Immature natural killer cell (primary cell): ENCODE measurements at regions not wholly inside any gene's neighbourhood (a gene's known extent, or its start where the extent isn't known, plus 50 kb on each side); places are given as distances from the start of the nearest gene placed in this dataset.
A peak's percentile ranks its signal among the peaks of the same experiment; 100 is the strongest.

Experiments used
- DNase-seq, 3 donors: peaks; one replicate each; pipeline ENCODE4 v3.0.0; 2022; ENCODE audit warnings: mixed read lengths in 1 of 3
- H3K27ac Mint-ChIP-seq, 6 donors: one replicate each; pipeline ENCODE4 v1.8.0; 2020; ENCODE audit warnings: mixed read lengths in 6 of 6, mild to moderate bottlenecking in 5 of 6, inconsistent platforms in 4 of 6, moderate library complexity in 3 of 6
- H3K27me3 Mint-ChIP-seq, 3 donors: one replicate each; pipeline ENCODE4 v1.8.0; 2020 to 2021; ENCODE audit warnings: low read depth in 3 of 3, mild to moderate bottlenecking in 3 of 3, mixed read lengths in 3 of 3, moderate library complexity in 3 of 3, inconsistent platforms in 1 of 3
- H3K36me3 Mint-ChIP-seq, 3 donors: one replicate each; pipeline ENCODE4 v1.8.0; 2020; ENCODE audit warnings: mixed read lengths in 3 of 3, inconsistent platforms in 2 of 3, mild to moderate bottlenecking in 2 of 3
- H3K4me1 Mint-ChIP-seq, 2 donors: one replicate each; pipeline ENCODE4 v1.8.0; 2020; ENCODE audit warnings: inconsistent platforms in 2 of 2, mild to moderate bottlenecking in 2 of 2, mixed read lengths in 2 of 2, moderate library complexity in 1 of 2
- H3K4me3 Mint-ChIP-seq, 5 donors: one replicate each; pipeline ENCODE4 v1.8.0; 2020; ENCODE audit warnings: mild to moderate bottlenecking in 5 of 5, mixed read lengths in 5 of 5, inconsistent platforms in 3 of 5, moderate library complexity in 3 of 5
- H3K9me3 Mint-ChIP-seq, 6 donors: one replicate each; pipeline ENCODE4 v1.8.0; 2020; ENCODE audit warnings: mild to moderate bottlenecking in 6 of 6, mixed read lengths in 6 of 6, inconsistent platforms in 4 of 6, moderate library complexity in 3 of 6

GRCh38 chr5:142382186-142382585 lies 57.4 kb upstream of the SPRY4 start:
- H3K9me3 Mint-ChIP-seq: peaks cover 0 to under 1% (median 0%) of the 10 kb centered on the region in 6 donors
- H3K4me1 Mint-ChIP-seq: peaks cover 6 to 16% of the 10 kb centered on the region in 2 donors
- H3K4me3 Mint-ChIP-seq: no peak overlapping the region
- peaks cover 0 to 5% (median under 1%) of the 10 kb centered on the region in 3 donors for H3K27me3 Mint-ChIP-seq
- H3K27ac Mint-ChIP-seq: no peak overlapping the region
- peaks cover 0 to 3% (median 0%) of the 10 kb centered on the region in 3 donors for H3K36me3 Mint-ChIP-seq
- DNase-seq: no peak

GRCh38 chr5:142378737-142379634 lies 54.2 kb upstream of the SPRY4 start:
- no peak for DNase-seq
- Mint-ChIP-seq H3K9me3 (no peaks in the 10 kb centered on the region), H3K36me3 (peaks cover 0 to 3% (median 0%) of the 10 kb centered on the region in 3 donors), H3K27ac (peak overlapping the region in 4 of 6 donors; percentile 5 to 62 (median 34)), H3K27me3 (peaks cover 0 to 9% (median 0%) of the 10 kb centered on the region in 3 donors), H3K4me3 (peak overlapping the region in 1 of 5 donors; percentile 4), H3K4me1 (peaks cover 6 to 16% of the 10 kb centered on the region in 2 donors)

DNA sequence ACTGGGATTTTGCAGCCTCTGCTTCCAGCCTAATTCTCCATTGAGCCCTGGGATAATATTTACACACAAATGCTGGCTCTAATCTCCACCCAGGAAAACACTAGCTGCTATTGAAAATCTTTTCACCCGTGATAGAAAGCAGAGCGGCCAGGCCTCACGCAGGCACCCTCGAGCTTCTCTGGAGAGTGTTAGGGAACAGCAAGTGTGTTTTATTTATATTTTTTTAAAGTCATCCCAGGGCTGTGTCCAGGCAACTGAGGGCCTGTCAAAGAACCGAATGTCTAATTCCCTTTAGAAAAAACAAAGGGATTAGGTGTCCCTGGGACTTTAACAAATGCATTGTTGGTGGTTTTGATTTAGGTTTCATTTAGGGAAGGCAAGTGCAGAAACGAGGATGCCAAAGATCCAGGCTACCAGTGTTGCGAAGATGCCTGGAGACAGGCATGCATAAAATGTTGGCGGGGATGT lies 51.2 kb upstream of the SPRY4 start:
- H3K27me3 Mint-ChIP-seq: peaks cover 0 to 9% (median 0%) of the 10 kb centered on the region in 3 donors
- H3K27ac Mint-ChIP-seq: no peak overlapping the region
- peaks cover 0 to 3% (median 0%) of the 10 kb centered on the region in 3 donors for H3K36me3 Mint-ChIP-seq
- no peak overlapping the region for H3K4me3 Mint-ChIP-seq
- peaks cover 6 to 16% of the 10 kb centered on the region in 2 donors for H3K4me1 Mint-ChIP-seq
- no peaks in the 10 kb centered on the region for H3K9me3 Mint-ChIP-seq
- no peak for DNase-seq
